Hepatocyte (in vitro differentiated cells): ENCODE measurements at regions not wholly inside any gene's neighbourhood (a gene's known extent, or its start where the extent isn't known, plus 50 kb on each side); places are given as distances from the start of the nearest gene placed in this dataset.
"Not testable (repeated sequence)": the region's sequence is repeated elsewhere in the genome, so short reads cannot be mapped to it uniquely, and the experiment has no call there.

Source experiments
- DNase-seq: peaks from one replicate; pipeline ENCODE4 v3.0.0-alpha.2; 2016; ENCODE audit warnings: low spot score
- H2AFZ ChIP-seq: fragments of 200-600 bp; sonication (generic); 2 replicates; pipeline ENCODE4 v1.6.0; 2016; ENCODE audit warnings: antibody characterized with exemption, mild to moderate bottlenecking
- H3K27ac ChIP-seq: fragments of 200-600 bp; sonication (generic); 2 replicates; pipeline ENCODE4 v1.5.1; 2016; ENCODE audit warnings: mild to moderate bottlenecking
- H3K27me3 ChIP-seq: fragments of 200-600 bp; sonication (generic); 2 replicates; pipeline ENCODE4 v1.6.1; 2016
- H3K36me3 ChIP-seq: fragments of 200-600 bp; sonication (generic); replicated peaks from 2 replicates; pipeline ENCODE4 v1.5.1; 2016; ENCODE audit warnings: low read depth; ENCODE audit not compliant: insufficient read depth
- H3K4me1 ChIP-seq: fragments of 200-600 bp; sonication (generic); 2 replicates; pipeline ENCODE4 v1.5.1; 2016; ENCODE audit warnings: mild to moderate bottlenecking, moderate library complexity; ENCODE audit not compliant: insufficient read depth
- H3K4me2 ChIP-seq: fragments of 200-600 bp; sonication (generic); 2 replicates; pipeline ENCODE4 v1.6.0; 2016
- H3K4me3 ChIP-seq: fragments of 200-600 bp; sonication (generic); 2 replicates; pipeline ENCODE4 v1.5.1; 2016; ENCODE audit warnings: mild to moderate bottlenecking
- H3K79me2 ChIP-seq: fragments of 200-600 bp; sonication (generic); 2 replicates; pipeline ENCODE4 v1.6.0; 2017; ENCODE audit warnings: mild to moderate bottlenecking
- H3K9me2 ChIP-seq: fragments of 200-600 bp; sonication (generic); replicated peaks from 2 replicates; pipeline ENCODE4 v1.6.0; 2017; ENCODE audit warnings: mild to moderate bottlenecking; ENCODE audit not compliant: insufficient read depth
- H3K9me3 ChIP-seq: fragments of 200-600 bp; sonication (generic); 2 replicates; pipeline ENCODE4 v1.5.1; 2016; ENCODE audit warnings: low read depth, mild to moderate bottlenecking
- H4K20me1 ChIP-seq: fragments of 200-600 bp; sonication (generic); 2 replicates; pipeline ENCODE4 v1.6.0; 2016; ENCODE audit warnings: mild to moderate bottlenecking; ENCODE audit not compliant: insufficient read depth, poor library complexity, severe bottlenecking
- CTCF ChIP-seq: fragments of 200-600 bp; sonication (generic); IDR thresholded peaks from 2 replicates; pipeline ENCODE4 v1.5.1; 2016; ENCODE audit warnings: antibody characterized with exemption, mild to moderate bottlenecking; ENCODE audit not compliant: poor library complexity
- EZH2 ChIP-seq: fragments of 200-600 bp; sonication (generic); IDR thresholded peaks from 2 replicates; pipeline ENCODE4 v1.6.1; 2016; ENCODE audit warnings: antibody characterized with exemption, mild to moderate bottlenecking, borderline replicate concordance
- EZH2phosphoT487 ChIP-seq: fragments of 200-600 bp; sonication (generic); IDR thresholded peaks from one replicate; pipeline ENCODE4 v1.6.1; 2018; ENCODE audit warnings: antibody characterized with exemption, mild to moderate bottlenecking, low read depth, moderate library complexity; ENCODE audit not compliant: unreplicated experiment, severe bottlenecking
- WGBS: methylation state at CpG from one replicate; pipeline ENCODE4 v1.1.6; 2016; ENCODE audit warnings: low lambda C conversion rate; ENCODE audit errors: missing lambda C conversion rate; 5-methylcytosine and 5-hydroxymethylcytosine counted together

GRCh38 chr9:100819980-100820379 lies 208.5 kb upstream of the PLPPR1 start:
- DNase-seq: no peak
- Histone ChIP-seq H3K9me2 (no peaks in the 10 kb centered on the region), H3K27me3 (no peaks in the 10 kb centered on the region), H3K36me3 (no peaks in the 10 kb centered on the region), H4K20me1 (no peaks in the 10 kb centered on the region), H2AFZ (no peak overlapping the region), H3K4me2 (no peak overlapping the region), H3K27ac (no peak overlapping the region), H3K4me3 (no peak overlapping the region), H3K79me2 (no peaks in the 10 kb centered on the region), H3K4me1 (no peaks in the 10 kb centered on the region), H3K9me3 (no peaks in the 10 kb centered on the region)
- WGBS: 85% methylated on average over 2 of the region's 2 CpGs
- TF ChIP-seq EZH2phosphoT487 (no peak), EZH2 (no peak)

GRCh38 chr9:100833035-100833434 lies 195.5 kb upstream of the PLPPR1 start:
- not testable (repeated sequence) for H3K79me2 ChIP-seq, H4K20me1 ChIP-seq, H3K9me3 ChIP-seq, H3K9me2 ChIP-seq, H2AFZ ChIP-seq, DNase-seq, H3K4me2 ChIP-seq, H3K4me1 ChIP-seq, H3K36me3 ChIP-seq, H3K27me3 ChIP-seq, H3K27ac ChIP-seq, H3K4me3 ChIP-seq
- WGBS: 92% methylated on average over 8 of the region's 8 CpGs

GRCh38 chr9:100838857-100839256 lies 189.7 kb upstream of the PLPPR1 start:
- Histone ChIP-seq H3K4me3 (no peak overlapping the region), H3K79me2 (no peaks in the 10 kb centered on the region), H4K20me1 (no peaks in the 10 kb centered on the region), H3K27me3 (no peaks in the 10 kb centered on the region), H3K36me3 (no peaks in the 10 kb centered on the region), H3K9me3 (no peaks in the 10 kb centered on the region), H3K9me2 (no peaks in the 10 kb centered on the region), H2AFZ (no peak overlapping the region), H3K4me1 (no peaks in the 10 kb centered on the region), H3K27ac (no peak overlapping the region), H3K4me2 (no peak overlapping the region)
- 62% methylated on average over 2 of the region's 2 CpGs for WGBS
- TF ChIP-seq EZH2: no peak
- no peak for TF ChIP-seq CTCF
- TF ChIP-seq EZH2phosphoT487: no peak
- no peak for DNase-seq

GRCh38 chr9:100848726-100849125 lies 179.8 kb upstream of the PLPPR1 start:
- Histone ChIP-seq H3K4me3 (no peak overlapping the region), H3K9me3 (no peaks in the 10 kb centered on the region), H3K27me3 (no peaks in the 10 kb centered on the region), H3K9me2 (no peaks in the 10 kb centered on the region), H3K79me2 (no peaks in the 10 kb centered on the region), H3K4me2 (no peak overlapping the region), H2AFZ (no peak overlapping the region), H3K36me3 (no peaks in the 10 kb centered on the region), H4K20me1 (no peaks in the 10 kb centered on the region), H3K27ac (no peak overlapping the region), H3K4me1 (no peaks in the 10 kb centered on the region)
- DNase-seq: no peak
- TF ChIP-seq EZH2 (no peak), EZH2phosphoT487 (no peak), CTCF (no peak)

GRCh38 chr9:100852088-100852487 lies 176.4 kb upstream of the PLPPR1 start:
- H3K4me3 ChIP-seq: no peak overlapping the region
- no peak for DNase-seq
- 36% methylated on average over 4 of the region's 4 CpGs for WGBS
- no peak overlapping the region for H3K27ac ChIP-seq
- TF ChIP-seq CTCF (no peak), EZH2 (no peak), EZH2phosphoT487 (no peak)
- no peaks in the 10 kb centered on the region for H3K9me3 ChIP-seq
- H4K20me1 ChIP-seq: no peaks in the 10 kb centered on the region
- H2AFZ ChIP-seq: no peak overlapping the region
- no peaks in the 10 kb centered on the region for H3K27me3 ChIP-seq
- H3K9me2 ChIP-seq: no peaks in the 10 kb centered on the region
- no peaks in the 10 kb centered on the region for H3K79me2 ChIP-seq
- no peaks in the 10 kb centered on the region for H3K36me3 ChIP-seq
- no peak overlapping the region for H3K4me2 ChIP-seq
- H3K4me1 ChIP-seq: no peaks in the 10 kb centered on the region
